HL-60 (cell line): ENCODE measurements at regions not wholly inside any gene's neighbourhood (a gene's known extent, or its start where the extent isn't known, plus 50 kb on each side); places are given as distances from the start of the nearest gene placed in this dataset.

Experiments
- DNase-seq, 2 experiments: peaks; one replicate each; pipeline ENCODE4 v3.0.0-alpha.2; 2010 to 2020; ENCODE audit warnings: low read depth in 1 of 2, low spot score in 1 of 2
- H3K27ac ChIP-seq: fragments of 250-450 bp; sonication (Bioruptor Pico); replicated peaks from 2 replicates; pipeline ENCODE4 v1.5.1; 2020; ENCODE audit warnings: mild to moderate bottlenecking, moderate library complexity
- H3K27me3 ChIP-seq: fragments of 250-450 bp; sonication (Bioruptor Pico); 2 replicates; pipeline ENCODE4 v1.5.1; 2021; ENCODE audit warnings: mild to moderate bottlenecking, moderate library complexity; ENCODE audit not compliant: insufficient read depth, poor library complexity, severe bottlenecking
- H3K4me3 ChIP-seq: replicated peaks from 2 replicates; pipeline ENCODE4 v1.5.1; 2011; ENCODE audit warnings: mild to moderate bottlenecking, control low read depth, low read length; ENCODE audit not compliant: insufficient read depth
- CTCF ChIP-seq: IDR thresholded peaks from one replicate; pipeline ENCODE4 v1.5.1; 2011; ENCODE audit warnings: low read length, control low read depth, inconsistent platforms; ENCODE audit not compliant: insufficient read depth
- GABPA ChIP-seq: IDR thresholded peaks from 2 replicates; pipeline ENCODE4 v1.6.1; 2012; ENCODE audit warnings: low read depth
- POLR2AphosphoS5 ChIP-seq: IDR thresholded peaks from 2 replicates; pipeline ENCODE4 v1.6.1; 2012; ENCODE audit warnings: low read depth
- SPI1 ChIP-seq: IDR thresholded peaks from 2 replicates; pipeline ENCODE4 v1.6.1; 2012; ENCODE audit warnings: low read depth, mild to moderate bottlenecking, borderline replicate concordance
- TF ChIP-seq, protein P1 (sequence below): IDR thresholded peaks from 2 replicates; pipeline ENCODE4 v1.6.1; 2012; ENCODE audit warnings: low read depth; ENCODE audit not compliant: insufficient replicate concordance

GRCh38 chr3:3340965-3341895 lies 161.7 kb upstream of the CRBN start:
- no peak for TF ChIP-seq CTCF
- TF ChIP-seq POLR2AphosphoS5 = no peak
- TF ChIP-seq, protein P1, sequence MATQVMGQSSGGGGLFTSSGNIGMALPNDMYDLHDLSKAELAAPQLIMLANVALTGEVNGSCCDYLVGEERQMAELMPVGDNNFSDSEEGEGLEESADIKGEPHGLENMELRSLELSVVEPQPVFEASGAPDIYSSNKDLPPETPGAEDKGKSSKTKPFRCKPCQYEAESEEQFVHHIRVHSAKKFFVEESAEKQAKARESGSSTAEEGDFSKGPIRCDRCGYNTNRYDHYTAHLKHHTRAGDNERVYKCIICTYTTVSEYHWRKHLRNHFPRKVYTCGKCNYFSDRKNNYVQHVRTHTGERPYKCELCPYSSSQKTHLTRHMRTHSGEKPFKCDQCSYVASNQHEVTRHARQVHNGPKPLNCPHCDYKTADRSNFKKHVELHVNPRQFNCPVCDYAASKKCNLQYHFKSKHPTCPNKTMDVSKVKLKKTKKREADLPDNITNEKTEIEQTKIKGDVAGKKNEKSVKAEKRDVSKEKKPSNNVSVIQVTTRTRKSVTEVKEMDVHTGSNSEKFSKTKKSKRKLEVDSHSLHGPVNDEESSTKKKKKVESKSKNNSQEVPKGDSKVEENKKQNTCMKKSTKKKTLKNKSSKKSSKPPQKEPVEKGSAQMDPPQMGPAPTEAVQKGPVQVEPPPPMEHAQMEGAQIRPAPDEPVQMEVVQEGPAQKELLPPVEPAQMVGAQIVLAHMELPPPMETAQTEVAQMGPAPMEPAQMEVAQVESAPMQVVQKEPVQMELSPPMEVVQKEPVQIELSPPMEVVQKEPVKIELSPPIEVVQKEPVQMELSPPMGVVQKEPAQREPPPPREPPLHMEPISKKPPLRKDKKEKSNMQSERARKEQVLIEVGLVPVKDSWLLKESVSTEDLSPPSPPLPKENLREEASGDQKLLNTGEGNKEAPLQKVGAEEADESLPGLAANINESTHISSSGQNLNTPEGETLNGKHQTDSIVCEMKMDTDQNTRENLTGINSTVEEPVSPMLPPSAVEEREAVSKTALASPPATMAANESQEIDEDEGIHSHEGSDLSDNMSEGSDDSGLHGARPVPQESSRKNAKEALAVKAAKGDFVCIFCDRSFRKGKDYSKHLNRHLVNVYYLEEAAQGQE = no peak
- no peak for TF ChIP-seq GABPA
- no peak for TF ChIP-seq SPI1
- H3K4me3 ChIP-seq = no peak overlapping the region
- H3K27me3 ChIP-seq = no peaks in the 10 kb centered on the region
- no peak for DNase-seq
- H3K27ac ChIP-seq = no peak overlapping the region

DNA sequence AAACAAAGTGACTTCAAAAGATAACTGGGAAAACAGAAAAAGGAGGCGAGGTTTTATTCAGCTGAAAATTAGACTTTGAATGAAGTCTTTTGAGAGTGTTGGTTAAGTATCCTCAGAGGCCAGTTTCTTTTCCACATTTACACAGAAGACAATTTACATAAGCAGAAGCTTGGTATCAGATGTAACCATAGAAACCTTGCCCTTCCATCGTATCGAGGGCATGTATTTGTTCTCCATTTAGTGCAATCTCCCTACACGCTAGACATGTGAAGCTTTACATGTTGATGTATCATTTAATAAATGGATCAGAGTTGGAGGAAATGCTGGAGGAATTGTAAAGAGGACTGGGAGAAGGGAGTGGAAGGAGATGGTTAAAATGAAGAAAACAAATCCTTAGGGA lies 161.0 kb upstream of the CRBN start:
- no peak for TF ChIP-seq SPI1
- no peak for TF ChIP-seq CTCF
- TF ChIP-seq, protein P1 = no peak
- TF ChIP-seq GABPA = no peak
- TF ChIP-seq POLR2AphosphoS5 = no peak
- H3K27ac ChIP-seq = no peak overlapping the region
- no peaks in the 10 kb centered on the region for H3K27me3 ChIP-seq
- no peak for DNase-seq
- H3K4me3 ChIP-seq = no peak overlapping the region

DNA sequence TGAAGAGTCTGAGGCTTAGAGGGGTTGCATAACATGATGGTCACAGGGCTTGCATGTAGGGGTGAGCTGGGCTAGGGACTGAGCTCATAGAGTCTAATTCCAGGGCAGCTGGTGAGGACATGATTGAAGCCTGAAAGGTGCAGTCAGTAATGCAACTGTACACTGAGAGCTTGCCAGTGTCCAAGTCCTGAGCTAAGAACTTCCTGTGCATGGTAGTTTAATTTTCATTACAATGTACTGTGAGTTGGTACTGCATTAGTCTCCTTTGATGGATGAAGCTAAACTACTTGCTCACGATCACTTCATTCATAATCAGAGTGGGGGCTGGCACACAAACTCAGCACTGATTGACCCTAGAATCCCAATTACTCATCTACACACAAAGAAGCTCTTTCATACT lies 156.4 kb upstream of the CRBN start:
- TF ChIP-seq, protein P1 = no peak
- TF ChIP-seq POLR2AphosphoS5 (no peak), GABPA (no peak), SPI1 (no peak), CTCF (no peak)
- H3K4me3 ChIP-seq = no peak overlapping the region
- no peak overlapping the region for H3K27ac ChIP-seq
- H3K27me3 ChIP-seq = no peaks in the 10 kb centered on the region
- DNase-seq = no peak
